IMR-90 (cell line): ENCODE measurements at regions not wholly inside any gene's neighbourhood (a gene's known extent, or its start where the extent isn't known, plus 50 kb on each side); places are given as distances from the start of the nearest gene placed in this dataset.

Experiments used
- ATAC-seq: fragments of 200-7000 bp; cut with Tn5 transposase; 2 replicates; pipeline ENCODE4 v1.9.1; 2020; ENCODE audit warnings: low read depth, mild to moderate bottlenecking, moderate library complexity
- BruUV-seq: library from RNA; stranded (reverse); fragments of 400-500 nt; replicated peaks from 2 replicates; lab custom pipeline; 2021; lab: Mats Ljungman, UMichigan
- CTCF ChIA-PET: fragments of 300-600 bp; formaldehyde crosslinking; extraction: SDS; loops from one replicate; lab custom pipeline; 2021; ENCODE audit warnings: antibody characterized with exemption; lab: Yijun Ruan, JAX
- POLR2A ChIA-PET: fragments of 300-600 bp; sonication (Branson Sonifier 250); formaldehyde crosslinking; loops from one replicate; lab custom pipeline; 2022; ENCODE audit warnings: antibody characterized with exemption; ENCODE audit not compliant: unreplicated experiment; lab: Charles Lee
- DNase-seq: peaks from one replicate; pipeline ENCODE4 v3.0.0; 2013
- H2AFZ ChIP-seq: replicated peaks from 2 replicates; pipeline ENCODE3; 2013; ENCODE audit warnings: low read length, mild to moderate bottlenecking; ENCODE audit not compliant: poor library complexity
- H2AK5ac ChIP-seq: 2 replicates; pipeline ENCODE4 v1.6.1; 2013; ENCODE audit warnings: low read depth, low read length, inconsistent platforms
- H2AK9ac ChIP-seq: replicated peaks from 2 replicates; pipeline ENCODE3; 2013; ENCODE audit warnings: mild to moderate bottlenecking, low read depth, low read length, moderate library complexity; ENCODE audit not compliant: poor library complexity
- H2BK120ac ChIP-seq: 2 replicates; pipeline ENCODE4 v1.6.1; 2013; ENCODE audit warnings: low read depth, low read length, inconsistent platforms
- H2BK15ac ChIP-seq: 3 replicates; pipeline ENCODE4 v1.6.1; 2013; ENCODE audit warnings: low read depth, low read length, inconsistent platforms
- H2BK20ac ChIP-seq: 2 replicates; pipeline ENCODE4 v1.6.1; 2013; ENCODE audit warnings: low read depth, mild to moderate bottlenecking, inconsistent platforms, low read length, moderate library complexity
- H2BK5ac ChIP-seq: 2 replicates; pipeline ENCODE4 v1.6.1; 2013; ENCODE audit warnings: mild to moderate bottlenecking, low read depth, low read length, inconsistent platforms; ENCODE audit not compliant: poor library complexity, severe bottlenecking
- H3K14ac ChIP-seq: replicated peaks from 2 replicates; pipeline ENCODE4 v1.6.1; 2013; ENCODE audit warnings: low read depth, low read length, inconsistent platforms
- H3K18ac ChIP-seq: 2 replicates; pipeline ENCODE4 v1.6.1; 2013; ENCODE audit warnings: low read depth, low read length, control low read depth
- H3K23ac ChIP-seq: 2 replicates; pipeline ENCODE4 v1.6.1; 2013; ENCODE audit warnings: low read depth, low read length, inconsistent platforms
- H3K27ac ChIP-seq: 2 replicates; pipeline ENCODE4 v1.5.1; 2013; ENCODE audit warnings: mild to moderate bottlenecking, control low read depth, low read length; ENCODE audit not compliant: insufficient read depth
- H3K27me3 ChIP-seq: 2 replicates; pipeline ENCODE4 v1.6.1; 2013; ENCODE audit warnings: low read length; ENCODE audit not compliant: control insufficient read depth, insufficient read depth
- H3K36me3 ChIP-seq: 2 replicates; pipeline ENCODE4 v1.6.1; 2013; ENCODE audit warnings: low read length, mixed read lengths; ENCODE audit not compliant: control insufficient read depth, insufficient read depth
- H3K4ac ChIP-seq: 2 replicates; pipeline ENCODE4 v1.6.1; 2013; ENCODE audit warnings: low read depth, low read length, inconsistent platforms
- H3K4me1 ChIP-seq: 2 replicates; pipeline ENCODE4 v1.6.1; 2013; ENCODE audit warnings: low read length, mixed read lengths; ENCODE audit not compliant: control insufficient read depth, insufficient read depth
- H3K4me2 ChIP-seq: 2 replicates; pipeline ENCODE4 v1.6.1; 2013; ENCODE audit warnings: low read depth, mild to moderate bottlenecking, control low read depth, low read length, moderate library complexity
- H3K4me3 ChIP-seq: 2 replicates; pipeline ENCODE4 v1.5.1; 2013; ENCODE audit warnings: low read depth, mild to moderate bottlenecking, control low read depth, low read length, moderate library complexity; ENCODE audit not compliant: insufficient read depth
- H3K56ac ChIP-seq: 2 replicates; pipeline ENCODE4 v1.6.1; 2013; ENCODE audit warnings: low read length, inconsistent platforms; ENCODE audit not compliant: insufficient read depth; ENCODE audit errors: extremely low read depth
- H3K79me1 ChIP-seq, 2 experiments: 2 replicates each; pipeline ENCODE4 v1.6.1; 2013; ENCODE audit warnings: low read length in 2 of 2, inconsistent platforms in 1 of 2, low read depth in 1 of 2
- H3K9ac ChIP-seq: 2 replicates; pipeline ENCODE4 v1.6.1; 2013; ENCODE audit warnings: low read depth, low read length, control low read depth
- H3K9me1 ChIP-seq: 2 replicates; pipeline ENCODE4 v1.6.1; 2013; ENCODE audit warnings: low read length, inconsistent platforms; ENCODE audit not compliant: insufficient read depth
- H3K9me3 ChIP-seq: 2 replicates; pipeline ENCODE4 v1.6.1; 2013; ENCODE audit warnings: low read length; ENCODE audit not compliant: control insufficient read depth, insufficient read depth
- H4K20me1 ChIP-seq: 2 replicates; pipeline ENCODE4 v1.6.1; 2013; ENCODE audit warnings: low read length, inconsistent platforms; ENCODE audit not compliant: insufficient read depth
- H4K5ac ChIP-seq: 2 replicates; pipeline ENCODE4 v1.6.1; 2013; ENCODE audit warnings: mild to moderate bottlenecking, low read depth, low read length, control low read depth
- H4K8ac ChIP-seq, 2 experiments: 2 replicates each; pipeline ENCODE4 v1.6.1; 2013; ENCODE audit warnings: low read depth in 2 of 2, low read length in 2 of 2, control low read depth in 1 of 2, inconsistent platforms in 1 of 2
- H4K91ac ChIP-seq: 2 replicates; pipeline ENCODE4 v1.6.1; 2013; ENCODE audit warnings: low read depth, low read length, inconsistent platforms; ENCODE audit not compliant: insufficient read depth
- FOS ChIP-seq: fragments of 150-350 bp; IDR thresholded peaks from 2 replicates; pipeline ENCODE4 v1.6.1; 2016; ENCODE audit warnings: low read depth, low read length
- RFX5 ChIP-seq: IDR thresholded peaks from 2 replicates; pipeline ENCODE4 v1.8.0; 2012; ENCODE audit warnings: low read depth, mild to moderate bottlenecking, low read length, moderate library complexity
- WGBS, 2 experiments: methylation state at CpG; one replicate each; pipeline versions ENCODE4 v1.1.5 to v1.1.7; 2013; ENCODE audit warnings: missing lambda C conversion rate in 2 of 2; ENCODE audit not compliant: insufficient read length in 1 of 2; ENCODE audit errors: extremely low coverage in 2 of 2; 5-methylcytosine and 5-hydroxymethylcytosine counted together
- dilution Hi-C: fragments of 300-500 bp; cut with HindIII; formaldehyde crosslinking; loops from one replicate; pipeline ENCODE4 v1.14.3; 2018; ENCODE audit warnings: low sequenced_read_pairs; ENCODE audit not compliant: unreplicated experiment
- in situ Hi-C: fragments of 300-500 bp; cut with MboI; formaldehyde crosslinking; loops from 3 replicates; pipeline ENCODE4 v1.14.3; 2019; ENCODE audit warnings: low sequenced_read_pairs, inconsistent platforms, mixed read lengths
- intact Hi-C: fragments of 100-400 bp; cut with micrococcal nuclease; formaldehyde crosslinking; loops from 2 replicates; pipeline ENCODE4 v1.10.0; 2022

GRCh38 chr2:15715596-15715995 lies 123.9 kb downstream of the DDX1 start:
- no peak overlapping the region for H2BK5ac ChIP-seq
- ATAC-seq (no peak), DNase-seq (no peak)
- POLR2A ChIA-PET, result no interaction called here
- no peaks in the 10 kb centered on the region for H3K36me3 ChIP-seq
- H3K9me3 ChIP-seq, result no peaks in the 10 kb centered on the region; the same call in 1 of the 2 replicates
- no peak overlapping the region for H2AK9ac ChIP-seq
- H3K14ac ChIP-seq, result no peak overlapping the region
- CTCF ChIA-PET, result no interaction called here
- H4K8ac ChIP-seq, result no peak overlapping the region
- H3K4me3 ChIP-seq, result no peak overlapping the region
- no peak overlapping the region for H2BK120ac ChIP-seq
- intact Hi-C loops, result no loop called here
- no peaks in the 10 kb centered on the region for H3K4me1 ChIP-seq
- dilution Hi-C loops, result no loop called here
- no peaks in the 10 kb centered on the region for H3K27me3 ChIP-seq
- no peak overlapping the region for H3K23ac ChIP-seq
- no peaks in the 10 kb centered on the region for H4K20me1 ChIP-seq
- no peak overlapping the region for H3K27ac ChIP-seq
- no peak overlapping the region for H2BK20ac ChIP-seq
- no peak overlapping the region for H3K4ac ChIP-seq
- TF ChIP-seq RFX5, result no peak
- TF ChIP-seq FOS, result no peak
- in situ Hi-C loops, result no loop called here
- 65% methylated on average over 2 of the region's 8 CpGs; no CpG with 5 or more reads in 1 of the 2 experiments for WGBS, 2 experiments
- H3K9ac ChIP-seq, result no peak overlapping the region
- H2BK15ac ChIP-seq, result no peak overlapping the region
- no peak overlapping the region for H4K5ac ChIP-seq
- no peak overlapping the region for H3K4me2 ChIP-seq
- no peak overlapping the region for H3K56ac ChIP-seq
- BruUV-seq, result no TSS peak
- H3K9me1 ChIP-seq, result no peaks in the 10 kb centered on the region
- no peak overlapping the region for H3K18ac ChIP-seq
- H2AFZ ChIP-seq, result no peak overlapping the region
- no peak overlapping the region for H2AK5ac ChIP-seq
- no peaks in the 10 kb centered on the region for H3K79me1 ChIP-seq
- H4K91ac ChIP-seq, result no peak overlapping the region
